GM12873 (cell line): ENCODE measurements at regions not wholly inside any gene's neighbourhood (a gene's known extent, or its start where the extent isn't known, plus 50 kb on each side); places are given as distances from the start of the nearest gene placed in this dataset.

Source experiments
- TF ChIP-seq, protein P1 (sequence below): IDR thresholded peaks from 2 replicates; pipeline ENCODE4 v1.5.1; 2012; ENCODE audit warnings: low read depth, mild to moderate bottlenecking, moderate library complexity, low read length, control low read depth; ENCODE audit not compliant: insufficient read depth; ENCODE audit errors: missing control alignments

DNA sequence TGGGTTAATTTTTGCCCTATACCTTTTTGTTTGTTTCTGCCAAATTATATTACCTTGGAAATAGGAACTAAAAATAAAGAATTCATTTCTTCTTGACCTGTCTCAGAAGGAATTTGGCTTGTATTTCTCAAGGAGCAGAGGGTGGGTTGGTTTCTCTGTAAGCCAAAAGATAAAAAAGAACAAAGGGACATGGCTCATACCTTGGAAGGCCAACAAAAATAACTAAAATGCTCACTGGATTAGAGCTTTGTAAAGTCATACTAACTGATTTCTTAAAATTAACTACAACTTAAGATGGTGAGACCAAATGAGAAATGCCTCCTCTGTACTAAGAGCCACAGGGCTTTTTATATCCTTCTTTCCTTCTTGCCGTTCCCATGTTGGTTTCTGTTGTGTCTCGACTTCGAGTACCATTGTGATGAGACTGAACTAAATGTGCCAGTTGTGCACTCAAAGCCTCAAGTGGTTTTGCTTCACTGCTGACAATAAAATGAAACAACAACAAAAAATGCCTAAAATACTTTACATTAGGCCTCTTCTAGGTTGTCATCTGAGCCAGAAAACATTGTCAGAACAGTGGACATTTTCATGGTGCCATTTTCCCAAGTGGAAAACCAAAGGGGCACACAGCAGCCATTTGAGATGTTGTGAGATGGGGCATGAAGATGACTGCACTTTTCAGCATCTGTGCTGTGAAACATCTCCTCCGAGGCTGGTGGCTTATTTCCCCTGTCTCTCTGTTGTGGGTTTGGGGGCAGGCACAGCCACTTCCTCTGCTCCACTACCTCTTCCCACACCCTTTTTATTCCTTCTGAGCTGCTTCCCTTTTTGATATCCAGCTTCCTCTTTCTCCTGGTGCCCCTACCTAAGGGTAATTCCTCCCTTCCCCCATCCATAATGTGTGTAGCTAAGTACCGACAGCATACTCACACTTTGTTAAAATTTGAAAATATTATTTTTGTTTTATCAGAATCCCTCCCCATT is 51.8 kb upstream of the AGR3 start:
- TF ChIP-seq, protein P1, sequence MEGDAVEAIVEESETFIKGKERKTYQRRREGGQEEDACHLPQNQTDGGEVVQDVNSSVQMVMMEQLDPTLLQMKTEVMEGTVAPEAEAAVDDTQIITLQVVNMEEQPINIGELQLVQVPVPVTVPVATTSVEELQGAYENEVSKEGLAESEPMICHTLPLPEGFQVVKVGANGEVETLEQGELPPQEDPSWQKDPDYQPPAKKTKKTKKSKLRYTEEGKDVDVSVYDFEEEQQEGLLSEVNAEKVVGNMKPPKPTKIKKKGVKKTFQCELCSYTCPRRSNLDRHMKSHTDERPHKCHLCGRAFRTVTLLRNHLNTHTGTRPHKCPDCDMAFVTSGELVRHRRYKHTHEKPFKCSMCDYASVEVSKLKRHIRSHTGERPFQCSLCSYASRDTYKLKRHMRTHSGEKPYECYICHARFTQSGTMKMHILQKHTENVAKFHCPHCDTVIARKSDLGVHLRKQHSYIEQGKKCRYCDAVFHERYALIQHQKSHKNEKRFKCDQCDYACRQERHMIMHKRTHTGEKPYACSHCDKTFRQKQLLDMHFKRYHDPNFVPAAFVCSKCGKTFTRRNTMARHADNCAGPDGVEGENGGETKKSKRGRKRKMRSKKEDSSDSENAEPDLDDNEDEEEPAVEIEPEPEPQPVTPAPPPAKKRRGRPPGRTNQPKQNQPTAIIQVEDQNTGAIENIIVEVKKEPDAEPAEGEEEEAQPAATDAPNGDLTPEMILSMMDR, result no peak

- TF ChIP-seq, protein P1, result no peak
Measured at GRCh38 chr7:16934722-16935340, 53.0 kb upstream of the AGR3 start.

GRCh38 chr7:16935341-16935735 is 53.6 kb upstream of the AGR3 start:
- TF ChIP-seq, protein P1, result no peak

DNA sequence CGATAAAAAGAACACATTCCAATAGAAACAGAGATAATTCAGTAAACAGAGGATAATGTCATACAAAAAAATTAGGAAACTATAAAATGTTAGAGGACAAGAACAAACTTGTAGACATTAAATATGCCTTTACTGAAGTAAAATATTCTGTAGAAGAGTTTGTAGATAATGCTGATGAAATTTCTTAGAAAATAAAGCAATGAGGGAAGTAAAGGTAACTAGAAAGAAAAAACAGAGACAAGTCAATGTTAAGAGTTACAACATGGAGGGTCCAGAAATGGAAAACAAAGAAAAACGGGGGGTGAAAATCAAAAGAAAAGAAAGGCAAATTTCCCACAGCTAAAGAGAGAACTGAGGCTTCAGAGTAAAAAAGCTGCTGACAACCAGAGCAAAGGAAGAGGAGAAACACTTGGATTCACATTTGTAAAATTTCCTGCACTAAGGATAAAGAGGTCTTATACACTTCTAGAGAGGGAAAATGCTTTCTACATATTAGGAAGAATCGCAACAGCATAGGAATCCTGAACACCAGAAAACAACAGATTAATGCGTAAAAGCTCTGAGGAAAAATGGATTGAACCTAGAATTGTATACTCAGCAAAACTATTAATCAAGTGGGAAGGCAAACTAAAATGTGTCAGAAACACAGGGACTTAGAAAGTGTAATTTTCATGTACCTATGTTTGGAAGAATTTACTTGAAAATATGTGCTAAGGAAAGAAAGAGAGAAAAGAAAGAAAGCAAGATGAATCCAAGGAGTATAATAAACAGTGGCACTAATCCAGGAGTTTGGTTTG is 55.0 kb upstream of the AGR3 start:
- TF ChIP-seq, protein P1, result no peak

GRCh38 chr7:16939161-16939560 is 57.4 kb upstream of the AGR3 start:
- TF ChIP-seq, protein P1, result no peak

DNA sequence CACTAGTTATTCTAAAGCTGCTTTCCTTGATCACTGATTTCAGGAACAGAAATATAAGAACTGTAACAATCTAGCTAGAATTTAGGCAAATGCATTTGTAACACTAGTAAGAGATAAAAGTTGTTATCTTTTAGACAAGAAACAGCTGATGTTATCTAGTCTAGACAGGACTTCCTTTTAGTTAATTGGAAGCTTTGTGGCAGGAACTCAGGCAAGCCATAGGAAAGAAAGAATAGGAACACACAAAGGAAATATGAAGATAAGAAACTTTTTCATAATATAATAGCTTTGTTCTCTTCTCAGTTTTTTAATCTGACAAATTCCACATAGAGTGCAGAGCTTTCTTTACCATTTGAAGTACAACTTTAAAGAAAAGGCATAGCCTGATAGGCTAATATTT is 59.0 kb upstream of the AGR3 start:
- TF ChIP-seq, protein P1, result no peak
